Upper lobe of left lung (tissue), 4 donors: ENCODE measurements at regions not wholly inside any gene's neighbourhood (a gene's known extent, or its start where the extent isn't known, plus 50 kb on each side); places are given as distances from the start of the nearest gene placed in this dataset.

Experiments
- small RNA-seq, 4 donors: library from RNA; depleted of rRNA; stranded (forward); fragments of <200 nt; gene quantifications; one replicate each; pipeline ENCODE3, GENCODE V24; 2016

Small RNA genes lying in the stretch of these regions (small RNA-seq; reads per million reads assigned to genes)
- gene AL929325.1 (0 to 0.18 (median 0) reads per million in 4 donors), gene RF01225 (0 reads per million in 4 donors)
